H7 (cell line): ENCODE measurements at regions not wholly inside any gene's neighbourhood (a gene's known extent, or its start where the extent isn't known, plus 50 kb on each side); places are given as distances from the start of the nearest gene placed in this dataset.
"Not testable (repeated sequence)": the region's sequence is repeated elsewhere in the genome, so short reads cannot be mapped to it uniquely, and the experiment has no call there.

Experiments used
- DNase-seq: peaks from one replicate; pipeline ENCODE4 v3.0.0; 2012
- H3K27me3 ChIP-seq: 2 replicates; pipeline ENCODE4 v1.6.0; 2011; ENCODE audit warnings: mild to moderate bottlenecking, low read length; ENCODE audit not compliant: control insufficient read depth, insufficient read depth
- H3K36me3 ChIP-seq: replicated peaks from 2 replicates; pipeline ENCODE4 v1.5.1; 2011; ENCODE audit warnings: low read length; ENCODE audit not compliant: control insufficient read depth, insufficient read depth
- H3K4me3 ChIP-seq: 2 replicates; pipeline ENCODE4 v1.5.1; 2011; ENCODE audit warnings: low read depth, mild to moderate bottlenecking, control low read depth, low read length, moderate library complexity; ENCODE audit not compliant: insufficient read depth

GRCh38 chr6:81054036-81054435, 698.4 kb downstream of the TENT5A start:
- no peak overlapping the region for H3K4me3 ChIP-seq
- no peak for DNase-seq
- H3K36me3 ChIP-seq = no peaks in the 10 kb centered on the region
- H3K27me3 ChIP-seq = no peaks in the 10 kb centered on the region

GRCh38 chr6:81051952-81052351, 700.5 kb downstream of the TENT5A start:
- Histone ChIP-seq H3K4me3 (no peak overlapping the region), H3K36me3 (no peaks in the 10 kb centered on the region), H3K27me3 (no peaks in the 10 kb centered on the region)
- DNase-seq = no peak

GRCh38 chr6:81049425-81050042, 702.9 kb downstream of the TENT5A start:
- H3K27me3 ChIP-seq = no peaks in the 10 kb centered on the region
- no peaks in the 10 kb centered on the region for H3K36me3 ChIP-seq
- no peak overlapping the region for H3K4me3 ChIP-seq
- DNase-seq = no peak

GRCh38 chr6:81031416-81031815, 721.1 kb downstream of the TENT5A start:
- H3K27me3 ChIP-seq = no peaks in the 10 kb centered on the region
- H3K36me3 ChIP-seq = no peaks in the 10 kb centered on the region
- no peak overlapping the region for H3K4me3 ChIP-seq
- DNase-seq = no peak

GRCh38 chr6:81026041-81026553, 726.4 kb downstream of the TENT5A start:
- Histone ChIP-seq H3K27me3 (no peaks in the 10 kb centered on the region), H3K4me3 (no peak overlapping the region), H3K36me3 (no peaks in the 10 kb centered on the region)
- no peak for DNase-seq

GRCh38 chr6:81023709-81024108, 728.8 kb downstream of the TENT5A start:
- no peak overlapping the region for H3K4me3 ChIP-seq
- no peaks in the 10 kb centered on the region for H3K36me3 ChIP-seq
- no peak for DNase-seq

GRCh38 chr6:81023007-81023582, 729.4 kb downstream of the TENT5A start:
- DNase-seq = no peak
- Histone ChIP-seq H3K27me3 (no peaks in the 10 kb centered on the region), H3K4me3 (no peak overlapping the region), H3K36me3 (no peaks in the 10 kb centered on the region)

More at GRCh38 chr6:81023709-81024108, 728.8 kb downstream of the TENT5A start:
- no peaks in the 10 kb centered on the region for H3K27me3 ChIP-seq

- not testable (repeated sequence) for H3K4me3 ChIP-seq, DNase-seq, H3K36me3 ChIP-seq, H3K27me3 ChIP-seq
These were observed 734.9 kb downstream of the TENT5A start for GRCh38 chr6:81017586-81017985.

- H3K27me3 ChIP-seq = no peaks in the 10 kb centered on the region
- H3K36me3 ChIP-seq = no peaks in the 10 kb centered on the region
- no peak overlapping the region for H3K4me3 ChIP-seq
- no peak for DNase-seq
These were observed 748.6 kb downstream of the TENT5A start for GRCh38 chr6:81003894-81004293.

GRCh38 chr6:81003156-81003555, 749.3 kb downstream of the TENT5A start:
- no peak overlapping the region for H3K4me3 ChIP-seq
- H3K27me3 ChIP-seq = no peaks in the 10 kb centered on the region
- DNase-seq = no peak
- H3K36me3 ChIP-seq = no peaks in the 10 kb centered on the region

GRCh38 chr6:81002126-81002525, 750.4 kb downstream of the TENT5A start:
- Histone ChIP-seq H3K4me3 (no peak overlapping the region), H3K27me3 (no peaks in the 10 kb centered on the region), H3K36me3 (no peaks in the 10 kb centered on the region)
- no peak for DNase-seq

GRCh38 chr6:80991316-80991715, 761.2 kb downstream of the TENT5A start:
- H3K4me3 ChIP-seq = no peak overlapping the region
- DNase-seq = no peak

GRCh38 chr6:80988892-80989291, 763.6 kb downstream of the TENT5A start:
- Histone ChIP-seq H3K27me3 (no peaks in the 10 kb centered on the region), H3K36me3 (no peaks in the 10 kb centered on the region), H3K4me3 (no peak overlapping the region)
- no peak for DNase-seq

More at GRCh38 chr6:80991316-80991715, 761.2 kb downstream of the TENT5A start:
- Histone ChIP-seq H3K36me3 (no peaks in the 10 kb centered on the region), H3K27me3 (no peaks in the 10 kb centered on the region)

- no peaks in the 10 kb centered on the region for H3K36me3 ChIP-seq
- no peak overlapping the region for H3K4me3 ChIP-seq
- no peak for DNase-seq
- H3K27me3 ChIP-seq = no peaks in the 10 kb centered on the region
These were observed 764.2 kb downstream of the TENT5A start for GRCh38 chr6:80988286-80988685.

GRCh38 chr6:80981226-80981625, 771.3 kb downstream of the TENT5A start:
- DNase-seq, H3K4me3 ChIP-seq, H3K27me3 ChIP-seq, H3K36me3 ChIP-seq: not testable (repeated sequence)
